Ishikawa (cell line): ENCODE measurements at regions not wholly inside any gene's neighbourhood (a gene's known extent, or its start where the extent isn't known, plus 50 kb on each side); places are given as distances from the start of the nearest gene placed in this dataset.

Experiments
- CEBPB ChIP-seq: IDR thresholded peaks from 2 replicates; pipeline ENCODE4 v1.6.1; 2012
- CREB1 ChIP-seq: IDR thresholded peaks from 2 replicates; pipeline ENCODE4 v1.6.1; 2012; ENCODE audit warnings: low read depth
- EGR1 ChIP-seq: IDR thresholded peaks from 2 replicates; pipeline ENCODE4 v1.6.1; 2012
- EP300 ChIP-seq: IDR thresholded peaks from 2 replicates; pipeline ENCODE4 v1.6.1; 2012; ENCODE audit warnings: borderline replicate concordance
- FOXM1 ChIP-seq: IDR thresholded peaks from 2 replicates; pipeline ENCODE4 v1.6.1; 2012; ENCODE audit warnings: low read depth, borderline replicate concordance
- MAX ChIP-seq: IDR thresholded peaks from 2 replicates; pipeline ENCODE4 v1.6.1; 2012
- NFIC ChIP-seq: IDR thresholded peaks from 2 replicates; pipeline ENCODE4 v1.6.1; 2012
- RAD21 ChIP-seq: IDR thresholded peaks from 2 replicates; pipeline ENCODE4 v1.6.1; 2012; ENCODE audit warnings: low read depth
- REST ChIP-seq: IDR thresholded peaks from 2 replicates; pipeline ENCODE4 v1.6.1; 2012; ENCODE audit warnings: low read depth, mild to moderate bottlenecking
- TAF1 ChIP-seq: IDR thresholded peaks from 2 replicates; pipeline ENCODE4 v1.6.1; 2012; ENCODE audit warnings: low read depth, mild to moderate bottlenecking
- TCF12 ChIP-seq: IDR thresholded peaks from 2 replicates; pipeline ENCODE4 v1.6.1; 2012; ENCODE audit warnings: low read depth
- TEAD4 ChIP-seq: IDR thresholded peaks from 2 replicates; pipeline ENCODE4 v1.6.1; 2012
- YY1 ChIP-seq: IDR thresholded peaks from 2 replicates; pipeline ENCODE4 v1.6.1; 2012; ENCODE audit warnings: low read depth
- ZBTB7A ChIP-seq: IDR thresholded peaks from 2 replicates; pipeline ENCODE4 v1.6.1; 2012; ENCODE audit warnings: low read depth
- TF ChIP-seq, protein P1 (sequence below): IDR thresholded peaks from 2 replicates; pipeline ENCODE4 v1.6.1; 2012

GRCh38 chr10:3548702-3549101 lies 236.3 kb downstream of the KLF6 start:
- no peak for TF ChIP-seq YY1
- TF ChIP-seq TCF12 = no peak
- no peak for TF ChIP-seq EGR1
- TF ChIP-seq EP300 = no peak
- TF ChIP-seq REST = no peak

DNA sequence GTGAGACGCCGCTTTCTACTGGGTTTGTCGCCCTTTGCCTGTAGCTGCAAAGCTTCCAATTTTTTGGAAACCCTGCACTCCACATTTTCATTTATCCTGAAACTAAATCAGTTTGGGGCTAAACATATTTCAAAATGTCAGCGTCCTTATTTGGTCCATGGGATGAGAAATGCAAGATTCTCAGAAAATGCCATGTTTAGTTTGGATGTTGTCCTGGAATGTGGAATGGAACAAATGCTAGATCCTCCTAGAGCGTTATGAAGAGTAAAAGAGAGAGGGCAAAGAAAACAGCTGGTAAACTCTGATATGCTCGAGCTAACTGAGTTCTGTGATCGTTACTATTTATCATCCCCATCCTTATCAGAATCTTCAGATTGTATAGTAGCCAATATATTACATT lies 236.9 kb downstream of the KLF6 start:
- TF ChIP-seq EP300 = no peak
- TF ChIP-seq MAX = no peak
- no peak for TF ChIP-seq YY1
- TF ChIP-seq TCF12 = no peak

- no peak for TF ChIP-seq NFIC
- no peak for TF ChIP-seq CEBPB
- TF ChIP-seq TEAD4 = no peak
- no peak for TF ChIP-seq TCF12
- TF ChIP-seq YY1 = no peak
- TF ChIP-seq TAF1 = no peak
- TF ChIP-seq, protein P1, sequence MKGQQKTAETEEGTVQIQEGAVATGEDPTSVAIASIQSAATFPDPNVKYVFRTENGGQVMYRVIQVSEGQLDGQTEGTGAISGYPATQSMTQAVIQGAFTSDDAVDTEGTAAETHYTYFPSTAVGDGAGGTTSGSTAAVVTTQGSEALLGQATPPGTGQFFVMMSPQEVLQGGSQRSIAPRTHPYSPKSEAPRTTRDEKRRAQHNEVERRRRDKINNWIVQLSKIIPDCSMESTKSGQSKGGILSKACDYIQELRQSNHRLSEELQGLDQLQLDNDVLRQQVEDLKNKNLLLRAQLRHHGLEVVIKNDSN = no peak
- TF ChIP-seq EP300 = no peak
- TF ChIP-seq REST = no peak
Observed at GRCh38 chr10:3544561-3544960, 240.4 kb downstream of the KLF6 start.

DNA sequence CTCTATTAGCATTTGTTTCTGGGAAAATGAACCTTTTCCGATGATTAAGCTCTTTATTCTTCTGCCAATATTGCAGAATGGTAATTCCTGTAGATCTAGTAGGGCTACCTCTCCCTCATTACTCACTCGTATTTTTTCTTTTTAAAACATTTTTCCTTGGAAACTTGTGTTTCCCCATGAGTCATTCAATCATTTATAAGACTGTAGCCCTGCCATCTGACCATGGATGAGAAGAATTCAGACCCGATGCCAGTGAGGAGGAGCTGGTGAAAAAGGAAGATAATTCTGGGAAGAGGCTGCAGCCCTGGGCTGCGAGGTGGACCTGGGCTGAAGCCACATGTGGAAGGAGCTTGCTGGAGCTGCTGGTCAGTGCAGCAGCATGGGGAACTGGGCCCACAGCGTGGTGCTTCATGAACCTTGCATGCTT lies 242.8 kb downstream of the KLF6 start:
- TF ChIP-seq FOXM1 (no peak), YY1 (no peak)
- TF ChIP-seq, protein P1 = no peak

GRCh38 chr10:3539696-3540383 lies 245.2 kb downstream of the KLF6 start:
- TF ChIP-seq CREB1 = no peak
- no peak for TF ChIP-seq CEBPB
- no peak for TF ChIP-seq ZBTB7A
- TF ChIP-seq REST = no peak

DNA sequence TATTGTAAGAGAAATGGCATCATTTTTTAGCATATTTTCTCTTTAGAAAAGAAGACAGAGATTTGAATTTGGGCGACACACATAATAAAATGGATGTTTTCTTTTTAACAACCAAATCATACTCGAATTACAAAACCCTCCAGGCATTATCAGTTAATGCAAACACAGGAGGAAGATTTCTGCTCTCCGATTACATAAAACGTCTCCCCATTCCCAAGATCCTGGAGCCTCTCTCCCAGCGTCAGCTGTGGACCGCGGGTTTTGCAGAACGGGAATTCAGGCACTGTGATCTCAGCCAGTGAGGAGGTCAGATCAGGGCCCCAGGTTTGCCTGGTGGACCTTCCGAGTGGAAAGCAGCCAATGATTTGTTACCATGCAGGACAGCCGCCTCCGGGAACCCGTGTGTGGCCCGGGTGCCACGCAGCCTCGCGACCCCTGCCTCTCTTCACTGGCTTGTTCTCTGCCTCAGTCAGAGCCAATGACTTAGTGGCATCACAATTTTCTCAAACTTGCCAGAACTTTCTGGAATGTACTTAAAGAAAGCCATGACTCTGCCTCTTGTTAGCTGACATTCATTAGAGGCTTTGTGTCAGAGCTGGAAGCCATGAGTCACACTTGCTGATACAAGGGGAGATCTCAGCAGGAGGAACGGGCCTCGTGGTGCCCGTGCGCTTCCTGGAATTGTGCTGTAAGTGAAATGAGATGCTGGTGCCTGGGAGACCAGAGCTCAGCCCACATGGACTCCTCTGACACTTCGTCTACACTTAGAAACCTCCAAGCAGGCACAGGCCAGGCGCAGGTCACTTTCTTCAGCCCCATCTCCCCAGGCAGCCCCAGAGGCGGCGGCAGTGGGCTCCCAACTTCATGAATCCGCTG lies 246.1 kb downstream of the KLF6 start:
- TF ChIP-seq TAF1 = no peak
- no peak for TF ChIP-seq CEBPB
- TF ChIP-seq FOXM1 = no peak
- TF ChIP-seq, protein P1 = no peak
- TF ChIP-seq TEAD4 = no peak
- no peak for TF ChIP-seq EGR1
- no peak for TF ChIP-seq EP300
- TF ChIP-seq ZBTB7A = no peak
- no peak for TF ChIP-seq MAX
- TF ChIP-seq RAD21 = no peak
- no peak for TF ChIP-seq YY1
- TF ChIP-seq REST = no peak
- no peak for TF ChIP-seq CREB1
- no peak for TF ChIP-seq TCF12
- TF ChIP-seq NFIC = no peak
